ENCODE measurements at regions not wholly inside any gene's neighbourhood (a gene's known extent, or its start where the extent isn't known, plus 50 kb on each side); places are given as distances from the start of the nearest gene placed in this dataset.

- no peak for DNase-seq
These were observed 84.7 kb upstream of the THBS1 start for GRCh38 chr15:39495871-39496840.

GRCh38 chr15:39497016-39497758, 83.7 kb upstream of the THBS1 start:
- no peak for DNase-seq

- no peak for DNase-seq
These were observed 82.9 kb upstream of the THBS1 start for GRCh38 chr15:39497759-39498565.

GRCh38 chr15:39498629-39499028, 82.2 kb upstream of the THBS1 start:
- no peak for DNase-seq

GRCh38 chr15:39499042-39499441, 81.8 kb upstream of the THBS1 start:
- no peak for DNase-seq

GRCh38 chr15:39499681-39500080, 81.2 kb upstream of the THBS1 start:
- no peak for DNase-seq

GRCh38 chr15:39501366-39502081, 79.4 kb upstream of the THBS1 start:
- DNase-seq, result no peak

- no peak for DNase-seq
These were observed 78.8 kb upstream of the THBS1 start for GRCh38 chr15:39502082-39502447.

GRCh38 chr15:39502611-39503195, 78.2 kb upstream of the THBS1 start:
- no peak for DNase-seq

GRCh38 chr15:39503526-39503925, 77.4 kb upstream of the THBS1 start:
- DNase-seq, result no peak

- no peak for DNase-seq
These were observed 76.1 kb upstream of the THBS1 start for GRCh38 chr15:39504808-39505207.

GRCh38 chr15:39506146-39506545, 74.7 kb upstream of the THBS1 start:
- no peak for DNase-seq

GRCh38 chr15:39508536-39508935, 72.3 kb upstream of the THBS1 start:
- no peak for DNase-seq

GRCh38 chr15:39510001-39510701, 70.7 kb upstream of the THBS1 start:
- DNase-seq, result no peak

- DNase-seq, result no peak
These were observed 69.6 kb upstream of the THBS1 start for GRCh38 chr15:39511000-39511915.

- no peak for DNase-seq
These were observed 69.0 kb upstream of the THBS1 start for GRCh38 chr15:39511916-39512260.

- no peak for DNase-seq
These were observed 68.2 kb upstream of the THBS1 start for GRCh38 chr15:39512643-39513042.

GRCh38 chr15:39513936-39514335, 66.9 kb upstream of the THBS1 start:
- DNase-seq, result no peak

- no peak for DNase-seq
These were observed 65.9 kb upstream of the THBS1 start for GRCh38 chr15:39514933-39515332.

GRCh38 chr15:39515765-39516164, 65.1 kb upstream of the THBS1 start:
- no peak for DNase-seq

Data from effector CD8-positive, alpha-beta T cell (primary cell).